ENCODE measurements at regions not wholly inside any gene's neighbourhood (a gene's known extent, or its start where the extent isn't known, plus 50 kb on each side); places are given as distances from the start of the nearest gene placed in this dataset.
"Not testable (repeated sequence)": the region's sequence is repeated elsewhere in the genome, so short reads cannot be mapped to it uniquely, and the experiment has no call there.

DNA sequence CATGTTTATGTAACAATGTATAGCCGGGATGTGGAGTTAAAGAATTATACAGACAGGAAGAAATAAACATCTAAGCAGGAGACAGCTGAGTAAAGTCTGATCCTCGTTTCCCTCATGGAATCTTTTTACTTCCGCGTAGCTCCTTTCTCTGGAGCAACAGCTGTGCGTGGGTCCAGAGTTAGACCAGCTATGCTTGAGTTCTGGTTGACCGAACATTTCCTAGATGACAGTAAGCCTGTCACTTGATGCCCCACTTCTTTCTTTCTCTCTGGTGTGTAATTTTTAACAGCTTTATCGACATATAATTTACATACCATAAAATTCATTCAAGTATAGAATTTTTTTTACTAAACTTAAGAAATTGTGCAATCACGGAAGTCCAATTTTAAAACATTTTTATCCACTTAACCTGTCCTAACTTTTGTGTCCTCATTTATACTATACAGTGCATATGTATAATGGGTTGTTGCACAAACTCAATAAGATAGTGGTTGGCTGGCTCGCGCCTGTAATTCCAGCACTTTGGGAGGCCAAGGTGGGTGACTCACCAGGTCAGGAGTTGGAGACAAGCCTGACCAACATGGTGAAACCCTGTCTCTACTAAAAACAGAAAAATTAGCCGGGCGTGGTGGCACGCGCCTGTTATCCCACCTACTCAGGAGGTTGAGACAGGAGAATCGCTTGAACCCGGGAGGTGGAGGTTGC, 58.5 kb upstream of the ABI1 start:
- H3K4me1 Mint-ChIP-seq; H3K27me3 Mint-ChIP-seq; H3K4me3 Mint-ChIP-seq; POLR2A ChIA-PET; H3K9me3 Mint-ChIP-seq; H3K27ac Mint-ChIP-seq; DNase-seq; H3K36me3 Mint-ChIP-seq (ENCODE audit: low read depth); CTCF ChIA-PET: not testable (repeated sequence)

GRCh38 chr10:26914898-26915297, 54.1 kb upstream of the ABI1 start:
- Mint-ChIP-seq H3K36me3 (ENCODE audit: low read depth) (no peaks in the 10 kb centered on the region), H3K4me1 (no peaks in the 10 kb centered on the region), H3K27me3 (peaks cover 6% of the 10 kb centered on the region), H3K9me3 (no peaks in the 10 kb centered on the region), H3K27ac (no peak overlapping the region), H3K4me3 (no peak overlapping the region)
- CTCF ChIA-PET: no interaction called here
- POLR2A ChIA-PET: no interaction called here
- no peak for DNase-seq

- H3K27me3 Mint-ChIP-seq: peaks cover 6% of the 10 kb centered on the region
Measured at GRCh38 chr10:26911811-26912461, 51.2 kb upstream of the ABI1 start.

More at GRCh38 chr10:26911811-26912461, 51.2 kb upstream of the ABI1 start:
- DNase-seq: no peak
- Mint-ChIP-seq H3K9me3 (no peaks in the 10 kb centered on the region), H3K36me3 (ENCODE audit: low read depth) (no peaks in the 10 kb centered on the region), H3K4me3 (no peak overlapping the region), H3K4me1 (no peaks in the 10 kb centered on the region), H3K27ac (no peak overlapping the region)
- ChIA-PET POLR2A (no interaction called here), CTCF (no interaction called here)
